ENCODE measurements at regions not wholly inside any gene's neighbourhood (a gene's known extent, or its start where the extent isn't known, plus 50 kb on each side); places are given as distances from the start of the nearest gene placed in this dataset.
"Not testable (repeated sequence)": the region's sequence is repeated elsewhere in the genome, so short reads cannot be mapped to it uniquely, and the experiment has no call there.

GRCh38 chr9:67102506-67103276 lies 110.3 kb upstream of the SPATA31A3 start:
- H3K4me1 ChIP-seq (ENCODE audit: control insufficient read depth, insufficient read depth, low read length); H3K36me3 ChIP-seq (ENCODE audit: control insufficient read depth, insufficient read depth, low read length); H3K4me3 ChIP-seq (ENCODE audit: low read depth, low read length); H3K9ac ChIP-seq (ENCODE audit: low read depth, low read length); H3K27me3 ChIP-seq (ENCODE audit: control insufficient read depth, insufficient read depth, low read length); H3K9me3 ChIP-seq (ENCODE audit: control insufficient read depth, insufficient read depth, low read length): not testable (repeated sequence)

- not testable (repeated sequence) for H3K36me3 ChIP-seq (ENCODE audit: control insufficient read depth, insufficient read depth, low read length); H3K4me3 ChIP-seq (ENCODE audit: low read depth, low read length); H3K4me1 ChIP-seq (ENCODE audit: control insufficient read depth, insufficient read depth, low read length); H3K27me3 ChIP-seq (ENCODE audit: control insufficient read depth, insufficient read depth, low read length); H3K9ac ChIP-seq (ENCODE audit: low read depth, low read length); H3K9me3 ChIP-seq (ENCODE audit: control insufficient read depth, insufficient read depth, low read length)
Measured at GRCh38 chr9:67091104-67091503, 98.8 kb upstream of the SPATA31A3 start.

- H3K27me3 ChIP-seq (ENCODE audit: control insufficient read depth, insufficient read depth, low read length); H3K36me3 ChIP-seq (ENCODE audit: control insufficient read depth, insufficient read depth, low read length); H3K9ac ChIP-seq (ENCODE audit: low read depth, low read length): not testable (repeated sequence)
Measured at GRCh38 chr9:67086862-67087261, 94.5 kb upstream of the SPATA31A3 start.

GRCh38 chr9:67066140-67066539 lies 73.8 kb upstream of the SPATA31A3 start:
- not testable (repeated sequence) for H3K27me3 ChIP-seq (ENCODE audit: control insufficient read depth, insufficient read depth, low read length); H3K4me1 ChIP-seq (ENCODE audit: control insufficient read depth, insufficient read depth, low read length); H3K36me3 ChIP-seq (ENCODE audit: control insufficient read depth, insufficient read depth, low read length); H3K4me3 ChIP-seq (ENCODE audit: low read depth, low read length); H3K9ac ChIP-seq (ENCODE audit: low read depth, low read length); H3K9me3 ChIP-seq (ENCODE audit: control insufficient read depth, insufficient read depth, low read length)

More at GRCh38 chr9:67086862-67087261, 94.5 kb upstream of the SPATA31A3 start:
- H3K9me3 ChIP-seq (ENCODE audit: control insufficient read depth, insufficient read depth, low read length); H3K4me1 ChIP-seq (ENCODE audit: control insufficient read depth, insufficient read depth, low read length); H3K4me3 ChIP-seq (ENCODE audit: low read depth, low read length): not testable (repeated sequence)

- not testable (repeated sequence) for H3K4me1 ChIP-seq (ENCODE audit: control insufficient read depth, insufficient read depth, low read length); H3K27me3 ChIP-seq (ENCODE audit: control insufficient read depth, insufficient read depth, low read length); H3K9ac ChIP-seq (ENCODE audit: low read depth, low read length); H3K9me3 ChIP-seq (ENCODE audit: control insufficient read depth, insufficient read depth, low read length); H3K36me3 ChIP-seq (ENCODE audit: control insufficient read depth, insufficient read depth, low read length)
- H3K4me3 ChIP-seq (ENCODE audit: low read depth, low read length), result peak overlapping the region; percentile 35
Measured at GRCh38 chr9:67058898-67059715, 66.8 kb upstream of the SPATA31A3 start.
